Suprapubic skin (tissue), 4 donors: ENCODE measurements at regions not wholly inside any gene's neighbourhood (a gene's known extent, or its start where the extent isn't known, plus 50 kb on each side); places are given as distances from the start of the nearest gene placed in this dataset.

Experiments
- DNase-seq, 2 donors: peaks; one replicate each; pipeline ENCODE4 v3.0.0-alpha.2; 2019; ENCODE audit warnings: low spot score in 2 of 2
- H3K27ac ChIP-seq: fragments of 200-600 bp; sonication (generic); one replicate; pipeline ENCODE4 v1.5.1; 2019
- H3K27me3 ChIP-seq: fragments of 200-600 bp; sonication (generic); one replicate; pipeline ENCODE4 v1.5.1; 2019
- H3K36me3 ChIP-seq: fragments of 200-600 bp; sonication (generic); one replicate; pipeline ENCODE4 v1.5.1; 2019
- H3K4me1 ChIP-seq: fragments of 200-600 bp; sonication (generic); one replicate; pipeline ENCODE4 v1.5.1; 2019
- H3K4me3 ChIP-seq: fragments of 200-600 bp; sonication (generic); one replicate; pipeline ENCODE4 v1.5.1; 2019; ENCODE audit warnings: mild to moderate bottlenecking
- H3K9me3 ChIP-seq: fragments of 200-600 bp; sonication (generic); one replicate; pipeline ENCODE4 v1.5.1; 2019
- CTCF ChIP-seq, 2 donors: fragments of 200-600 bp in 1 of 2; fragments of 450-650 bp in 1 of 2; sonication (generic) in 1 of 2; IDR thresholded peaks; one replicate each; pipeline ENCODE4 v1.5.1; 2016 to 2019; ENCODE audit warnings: antibody characterized with exemption in 2 of 2, mild to moderate bottlenecking in 1 of 2, moderate library complexity in 1 of 2
- EP300 ChIP-seq: sonication (generic); formaldehyde crosslinking; IDR thresholded peaks from one replicate; pipeline ENCODE4 v1.6.1; 2017; ENCODE audit warnings: antibody characterized with exemption
- POLR2A ChIP-seq, 2 donors: fragments of 450-650 bp; IDR thresholded peaks; one replicate each; pipeline ENCODE4 v1.6.1; 2017; ENCODE audit warnings: antibody characterized with exemption in 2 of 2, mild to moderate bottlenecking in 2 of 2, moderate library complexity in 2 of 2
- POLR2AphosphoS5 ChIP-seq, 3 donors: sonication (generic); formaldehyde crosslinking; IDR thresholded peaks; one replicate each; pipeline ENCODE4 v1.6.1; 2017; ENCODE audit warnings: antibody characterized with exemption in 3 of 3
- WGBS: methylation state at CpG from one replicate; pipeline ENCODE4 v1.1.5; 2018; 5-methylcytosine and 5-hydroxymethylcytosine counted together

GRCh38 chr13:34591129-34591528, 350.9 kb upstream of the NBEA start:
- H3K36me3 ChIP-seq: no peaks in the 10 kb centered on the region
- H3K4me3 ChIP-seq: no peak overlapping the region
- peak overlapping the region; percentile 30 for H3K27ac ChIP-seq
- no peaks in the 10 kb centered on the region for H3K9me3 ChIP-seq
- DNase-seq: no peak
- TF ChIP-seq EP300: no peak
- TF ChIP-seq CTCF (IDR thresholded peaks at IDR 0.05): no peak
- TF ChIP-seq POLR2A (IDR thresholded peaks at IDR 0.05): no peak
- no peak for TF ChIP-seq POLR2AphosphoS5 (IDR thresholded peaks at IDR 0.05)
- H3K4me1 ChIP-seq: no peaks in the 10 kb centered on the region
- 44% methylated on average over 3 of the region's 3 CpGs for WGBS
- no peaks in the 10 kb centered on the region for H3K27me3 ChIP-seq

GRCh38 chr13:34591900-34592529, 350.1 kb upstream of the NBEA start:
- 34% methylated on average over 2 of the region's 2 CpGs for WGBS
- no peaks in the 10 kb centered on the region for H3K36me3 ChIP-seq
- H3K27ac ChIP-seq: no peak overlapping the region
- peak in 1 of 2 donors; percentile 74 for DNase-seq
- no peaks in the 10 kb centered on the region for H3K27me3 ChIP-seq
- H3K4me3 ChIP-seq: no peak overlapping the region
- H3K9me3 ChIP-seq: no peaks in the 10 kb centered on the region
- TF ChIP-seq POLR2AphosphoS5 (IDR thresholded peaks at IDR 0.05): no peak
- TF ChIP-seq POLR2A (IDR thresholded peaks at IDR 0.05): no peak
- no peak for TF ChIP-seq CTCF (IDR thresholded peaks at IDR 0.05)
- no peak for TF ChIP-seq EP300
- no peaks in the 10 kb centered on the region for H3K4me1 ChIP-seq

- WGBS: 94% methylated on average over 1 of the region's 1 CpG
- Histone ChIP-seq H3K36me3 (no peaks in the 10 kb centered on the region), H3K9me3 (no peaks in the 10 kb centered on the region), H3K4me3 (no peak overlapping the region), H3K27ac (no peak overlapping the region), H3K27me3 (no peaks in the 10 kb centered on the region), H3K4me1 (no peaks in the 10 kb centered on the region)
- no peak for DNase-seq
- TF ChIP-seq POLR2AphosphoS5 (IDR thresholded peaks at IDR 0.05) (no peak), CTCF (IDR thresholded peaks at IDR 0.05) (no peak), EP300 (no peak), POLR2A (IDR thresholded peaks at IDR 0.05) (no peak)
Observed at GRCh38 chr13:34593658-34594057, 348.4 kb upstream of the NBEA start.

GRCh38 chr13:34594507-34594906, 347.6 kb upstream of the NBEA start:
- DNase-seq: no peak
- Histone ChIP-seq H3K4me1 (no peaks in the 10 kb centered on the region), H3K27me3 (no peaks in the 10 kb centered on the region), H3K4me3 (no peak overlapping the region), H3K9me3 (no peaks in the 10 kb centered on the region), H3K36me3 (no peaks in the 10 kb centered on the region), H3K27ac (no peak overlapping the region)
- WGBS: 92% methylated on average over 5 of the region's 5 CpGs
- no peak for TF ChIP-seq EP300

- Histone ChIP-seq H3K4me3 (no peak overlapping the region), H3K4me1 (no peaks in the 10 kb centered on the region), H3K27ac (no peak overlapping the region), H3K36me3 (no peaks in the 10 kb centered on the region), H3K27me3 (no peaks in the 10 kb centered on the region), H3K9me3 (no peaks in the 10 kb centered on the region)
- WGBS: 67% methylated on average over 3 of the region's 3 CpGs
- TF ChIP-seq POLR2AphosphoS5 (IDR thresholded peaks at IDR 0.05): no peak
- TF ChIP-seq POLR2A (IDR thresholded peaks at IDR 0.05): no peak
- no peak for TF ChIP-seq CTCF (IDR thresholded peaks at IDR 0.05)
- no peak for TF ChIP-seq EP300
- DNase-seq: no peak
Observed at GRCh38 chr13:34608331-34608730, 333.7 kb upstream of the NBEA start.

- H3K4me3 ChIP-seq: no peak overlapping the region
- TF ChIP-seq CTCF (IDR thresholded peaks at IDR 0.05) (no peak), POLR2A (IDR thresholded peaks at IDR 0.05) (no peak)
- no peaks in the 10 kb centered on the region for H3K9me3 ChIP-seq
- no peaks in the 10 kb centered on the region for H3K27me3 ChIP-seq
- H3K27ac ChIP-seq: no peak overlapping the region
- DNase-seq: no peak
- no peaks in the 10 kb centered on the region for H3K36me3 ChIP-seq
- no peaks in the 10 kb centered on the region for H3K4me1 ChIP-seq
- WGBS: 85% methylated on average over 1 of the region's 1 CpG
Observed at GRCh38 chr13:34611671-34612070, 330.4 kb upstream of the NBEA start.
